Muscle layer of colon (tissue), 2 donors: ENCODE measurements at regions not wholly inside any gene's neighbourhood (a gene's known extent, or its start where the extent isn't known, plus 50 kb on each side); places are given as distances from the start of the nearest gene placed in this dataset.

Experiments used
- H3K27ac ChIP-seq: one replicate; pipeline ENCODE4 v1.7.0; 2013; ENCODE audit warnings: low read depth, mild to moderate bottlenecking, low read length, moderate library complexity
- H3K27me3 ChIP-seq, 2 donors: one replicate each; pipeline ENCODE4 v1.7.0; 2013; ENCODE audit warnings: low read length in 2 of 2, mild to moderate bottlenecking in 2 of 2; ENCODE audit not compliant: insufficient read depth in 2 of 2, control insufficient read depth in 1 of 2
- H3K36me3 ChIP-seq: one replicate; pipeline ENCODE4 v1.7.0; 2013; ENCODE audit warnings: mild to moderate bottlenecking, low read length; ENCODE audit not compliant: insufficient read depth
- H3K4me1 ChIP-seq: one replicate; pipeline ENCODE4 v1.7.0; 2013; ENCODE audit warnings: mild to moderate bottlenecking, low read length; ENCODE audit not compliant: insufficient read depth
- H3K4me3 ChIP-seq, 2 donors: one replicate each; pipeline ENCODE4 v1.7.0; 2013; ENCODE audit warnings: low read length in 2 of 2, low read depth in 1 of 2, mild to moderate bottlenecking in 1 of 2, moderate library complexity in 1 of 2
- H3K9ac ChIP-seq: one replicate; pipeline ENCODE4 v1.7.0; 2013; ENCODE audit warnings: low read length
- H3K9me3 ChIP-seq: one replicate; pipeline ENCODE4 v1.7.0; 2013; ENCODE audit warnings: mild to moderate bottlenecking, low read length
- donor health status: abdominal sarcoma.
- donor health status: Adenocarcinoma of cecum.

DNA sequence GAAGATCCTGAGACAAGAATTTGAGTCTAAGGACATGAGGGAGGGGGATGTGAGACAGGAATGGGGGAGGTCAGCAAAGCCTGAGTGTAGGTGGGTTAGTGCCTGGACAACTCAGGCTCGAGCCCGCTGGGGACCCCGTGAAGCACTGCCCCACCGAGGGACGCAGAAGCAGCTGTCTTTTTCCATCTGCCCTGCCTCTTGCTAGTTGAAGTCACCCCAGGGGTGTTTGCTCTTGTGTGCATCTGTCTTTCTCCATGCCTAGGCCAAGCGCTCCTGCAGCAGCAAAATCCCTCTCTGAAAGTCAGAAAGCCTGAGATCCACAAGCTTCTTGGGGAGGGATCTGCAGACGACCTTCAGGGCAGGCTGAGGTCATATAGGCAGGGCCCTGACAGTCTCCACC is 79.0 kb upstream of the CELF2 start:
- H3K36me3 ChIP-seq: no peaks in the 10 kb centered on the region
- no peaks in the 10 kb centered on the region for H3K4me1 ChIP-seq
- H3K27me3 ChIP-seq: no peaks in the 10 kb centered on the region
- no peak overlapping the region for H3K9ac ChIP-seq
- H3K4me3 ChIP-seq: no peak overlapping the region
- H3K27ac ChIP-seq: no peak overlapping the region
- no peaks in the 10 kb centered on the region for H3K9me3 ChIP-seq

DNA sequence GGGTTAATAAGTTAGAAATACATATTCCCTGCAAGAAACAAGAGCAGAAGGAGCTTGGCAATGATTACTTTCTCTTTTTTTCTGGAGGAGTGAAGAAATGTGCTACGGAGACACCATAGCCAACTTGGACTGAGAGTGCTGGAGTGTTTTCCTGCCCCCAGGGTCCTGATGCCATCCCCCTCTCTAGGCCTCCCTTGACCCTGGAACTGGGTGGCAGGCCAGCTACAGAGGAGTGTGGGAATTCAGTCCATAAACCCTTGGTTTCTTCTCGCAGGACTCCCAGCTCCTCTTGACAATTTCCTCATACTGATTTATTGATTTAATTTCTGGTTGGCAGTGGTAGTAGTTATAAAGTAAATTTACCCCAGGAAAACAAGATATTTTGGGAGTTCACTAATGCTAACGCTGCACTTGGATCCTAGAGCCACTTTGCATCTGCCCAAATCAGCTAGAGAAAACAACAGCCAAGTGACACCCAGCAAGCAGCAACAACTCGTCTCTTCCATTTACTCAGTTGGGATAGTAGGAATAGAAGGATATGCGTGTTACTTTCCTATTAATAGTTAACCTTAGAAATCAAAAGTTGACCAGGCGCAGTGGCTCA is 76.4 kb upstream of the CELF2 start:
- Histone ChIP-seq H3K27me3 (no peaks in the 10 kb centered on the region), H3K4me1 (no peaks in the 10 kb centered on the region), H3K9me3 (no peaks in the 10 kb centered on the region), H3K36me3 (no peaks in the 10 kb centered on the region), H3K4me3 (no peak overlapping the region), H3K27ac (no peak overlapping the region), H3K9ac (no peak overlapping the region)

DNA sequence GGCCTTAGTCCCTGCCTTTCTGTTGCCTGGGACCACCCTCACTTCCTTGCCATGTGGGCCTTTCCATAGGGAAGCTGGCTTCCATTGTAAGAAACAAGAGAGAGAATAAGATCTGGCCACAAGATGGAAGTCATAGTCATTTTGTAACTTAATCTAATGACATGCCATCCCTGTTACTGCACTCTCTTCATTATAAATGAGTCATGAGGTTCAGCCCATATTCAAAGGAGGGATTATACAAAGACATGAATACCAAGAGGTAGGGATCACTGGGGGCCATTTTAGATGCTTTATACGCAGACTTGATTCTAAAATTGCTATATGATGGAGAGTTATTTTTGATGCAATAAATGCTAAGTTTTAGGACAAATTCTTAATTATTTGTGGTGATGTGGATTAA is 75.2 kb upstream of the CELF2 start:
- Histone ChIP-seq H3K36me3 (no peaks in the 10 kb centered on the region), H3K9ac (no peak overlapping the region), H3K27ac (no peak overlapping the region), H3K27me3 (no peaks in the 10 kb centered on the region), H3K4me3 (no peak overlapping the region), H3K9me3 (no peaks in the 10 kb centered on the region), H3K4me1 (no peaks in the 10 kb centered on the region)

DNA sequence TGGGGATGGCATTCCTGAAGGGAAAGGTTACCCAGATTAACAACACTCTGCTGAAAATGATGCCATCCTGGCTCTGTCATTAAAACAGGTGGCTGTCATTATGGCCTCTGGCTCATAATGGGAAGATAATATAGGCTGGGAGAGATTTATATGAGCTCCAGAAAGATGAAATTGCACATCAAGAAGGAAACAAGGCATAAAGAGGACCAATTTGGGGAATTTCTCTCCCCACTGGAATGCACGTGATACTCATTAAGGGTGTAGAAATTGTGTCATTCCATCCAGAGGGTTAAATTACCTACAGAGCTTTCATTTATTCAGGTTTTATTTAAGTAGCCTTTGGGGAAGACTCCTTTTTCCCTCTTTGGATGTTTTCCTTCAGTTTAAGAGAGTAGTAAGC is 71.6 kb upstream of the CELF2 start:
- H3K4me1 ChIP-seq: no peaks in the 10 kb centered on the region
- no peak overlapping the region for H3K4me3 ChIP-seq
- H3K9me3 ChIP-seq: no peaks in the 10 kb centered on the region
- no peaks in the 10 kb centered on the region for H3K36me3 ChIP-seq
- H3K27me3 ChIP-seq: no peaks in the 10 kb centered on the region
- H3K27ac ChIP-seq: no peak overlapping the region
- H3K9ac ChIP-seq: no peak overlapping the region

DNA sequence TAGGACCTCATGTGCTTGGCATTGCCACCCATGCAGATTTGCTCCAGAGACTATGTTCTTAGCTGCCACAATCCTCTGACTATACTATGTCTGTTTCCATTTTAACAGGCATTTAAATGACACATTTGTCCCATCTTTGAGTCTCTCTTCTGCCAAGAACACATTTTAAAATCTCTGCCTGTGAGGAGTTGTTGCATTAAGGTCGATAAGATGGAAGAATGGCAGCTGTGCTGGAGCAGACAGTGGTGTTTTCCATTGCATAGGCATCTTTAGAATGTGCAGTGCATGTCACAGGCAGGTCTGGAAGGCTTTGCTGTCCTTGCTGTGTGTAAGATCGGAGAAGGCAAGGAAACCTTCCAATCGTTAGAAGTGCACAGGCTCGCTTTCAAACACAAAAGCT is 70.9 kb upstream of the CELF2 start:
- no peaks in the 10 kb centered on the region for H3K9me3 ChIP-seq
- no peaks in the 10 kb centered on the region for H3K36me3 ChIP-seq
- H3K27ac ChIP-seq: no peak overlapping the region
- H3K27me3 ChIP-seq: no peaks in the 10 kb centered on the region
- H3K9ac ChIP-seq: no peak overlapping the region
- H3K4me3 ChIP-seq: no peak overlapping the region
- H3K4me1 ChIP-seq: no peaks in the 10 kb centered on the region

DNA sequence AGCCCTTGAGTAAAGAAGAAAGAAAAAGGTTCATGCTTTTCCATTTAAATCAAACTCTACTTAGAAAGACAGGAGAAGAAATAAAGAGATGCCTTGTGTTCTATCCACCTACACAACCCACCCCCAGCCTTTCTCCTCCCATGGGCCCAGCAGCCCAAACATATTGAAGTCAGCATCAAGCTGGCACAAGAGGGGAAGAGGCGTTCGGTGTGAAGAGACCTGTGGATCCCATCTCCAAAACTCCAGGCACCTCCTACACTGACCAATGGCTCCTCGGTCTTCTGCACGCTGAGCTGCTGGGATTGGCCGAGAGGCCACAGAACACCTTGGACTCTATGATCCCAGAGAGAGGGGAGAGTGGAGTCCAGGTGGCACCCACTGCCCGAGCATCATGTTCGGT is 66.0 kb upstream of the CELF2 start:
- H3K4me1 ChIP-seq: no peaks in the 10 kb centered on the region
- H3K9me3 ChIP-seq: no peaks in the 10 kb centered on the region
- no peaks in the 10 kb centered on the region for H3K27me3 ChIP-seq
- H3K9ac ChIP-seq: no peak overlapping the region
- no peaks in the 10 kb centered on the region for H3K36me3 ChIP-seq
- no peak overlapping the region for H3K4me3 ChIP-seq
- H3K27ac ChIP-seq: no peak overlapping the region

DNA sequence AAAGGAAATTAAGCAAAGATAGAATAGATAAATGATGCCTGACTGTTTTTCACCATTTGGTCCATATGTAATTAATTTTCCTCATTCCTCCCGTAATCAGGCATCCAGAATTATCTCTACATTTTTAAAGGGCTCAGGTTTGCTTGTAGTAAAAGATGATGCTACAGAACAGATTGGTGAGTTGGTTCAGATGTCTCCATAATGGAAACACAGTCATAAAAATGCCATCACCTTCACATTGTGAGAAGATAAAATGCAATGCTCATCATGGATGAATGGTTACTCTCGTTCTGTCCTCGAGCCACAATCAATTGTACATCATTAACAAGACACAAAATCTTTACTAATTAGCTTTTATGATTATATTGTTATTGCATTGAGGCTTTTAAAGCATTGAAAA is 64.9 kb upstream of the CELF2 start:
- H3K27me3 ChIP-seq: no peaks in the 10 kb centered on the region

DNA sequence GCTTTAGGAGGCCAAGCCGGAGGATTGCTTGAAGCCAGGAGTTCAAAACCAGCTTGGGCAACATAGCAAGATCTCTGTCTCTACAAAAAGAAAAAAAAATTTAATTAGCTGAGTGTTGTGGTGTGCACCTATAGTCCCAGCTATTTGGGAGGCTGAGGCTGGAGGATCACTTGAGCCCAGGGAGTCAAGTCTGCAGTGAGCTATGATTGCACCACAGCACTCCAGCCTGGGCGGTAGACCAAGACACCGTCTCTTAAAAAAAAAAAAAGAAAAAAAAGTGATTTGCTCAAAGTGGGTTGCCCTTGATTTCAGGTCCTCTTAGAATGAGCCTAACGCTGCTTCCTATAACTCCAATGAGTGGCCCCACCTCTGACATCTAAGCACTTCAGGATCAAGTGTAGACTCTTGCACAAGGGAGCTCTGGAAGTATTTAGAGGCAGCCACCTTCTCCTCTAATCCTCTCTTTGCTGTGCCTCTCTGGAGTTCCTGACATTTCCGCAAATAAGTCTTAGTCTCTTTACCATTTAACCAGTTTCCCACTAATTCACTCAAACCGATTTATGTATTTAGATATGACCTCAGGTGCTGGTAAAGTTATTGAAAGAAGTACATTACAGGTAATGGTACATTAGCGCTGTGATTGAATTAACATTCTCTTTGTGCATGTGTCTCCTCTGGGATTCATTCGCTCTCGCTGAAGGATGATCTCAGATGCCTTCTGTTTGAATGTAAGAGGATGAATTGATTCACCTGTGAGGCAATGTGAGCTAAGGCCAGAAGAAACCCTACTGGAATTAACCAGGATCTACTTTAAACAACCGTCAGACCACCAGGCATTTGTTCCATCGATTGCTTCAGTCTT is 60.8 kb upstream of the CELF2 start:
- no peak overlapping the region for H3K4me3 ChIP-seq

More for the DNA sequence above, 64.9 kb upstream of the CELF2 start:
- Histone ChIP-seq H3K36me3 (no peaks in the 10 kb centered on the region), H3K9me3 (no peaks in the 10 kb centered on the region), H3K27ac (no peak overlapping the region), H3K4me1 (no peaks in the 10 kb centered on the region), H3K4me3 (no peak overlapping the region), H3K9ac (no peak overlapping the region)

DNA sequence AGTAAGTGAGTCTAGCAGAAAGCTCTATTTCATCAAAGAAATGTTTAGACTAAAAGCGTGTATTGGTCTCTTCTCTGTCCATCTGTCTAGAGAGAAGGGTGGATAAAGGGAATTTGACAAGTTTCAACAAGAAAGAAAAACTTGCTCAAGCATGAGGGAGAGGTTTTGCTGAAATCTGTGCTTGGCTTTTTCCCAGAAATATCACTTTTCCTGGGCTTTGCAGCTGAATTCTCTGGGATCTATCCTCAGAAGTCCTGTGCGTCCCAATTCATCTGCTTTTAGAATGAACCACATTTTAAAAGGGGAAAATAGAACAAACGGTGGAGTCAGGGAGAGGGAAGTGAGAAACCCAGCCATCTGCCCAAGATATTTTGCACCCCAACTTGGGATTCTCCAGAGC is 59.6 kb upstream of the CELF2 start:
- Histone ChIP-seq H3K27ac (no peak overlapping the region), H3K27me3 (no peaks in the 10 kb centered on the region), H3K4me3 (no peak overlapping the region), H3K9ac (no peak overlapping the region), H3K9me3 (no peaks in the 10 kb centered on the region), H3K36me3 (no peaks in the 10 kb centered on the region), H3K4me1 (no peaks in the 10 kb centered on the region)

More for the DNA sequence above, 60.8 kb upstream of the CELF2 start:
- Histone ChIP-seq H3K9me3 (no peaks in the 10 kb centered on the region), H3K27ac (no peak overlapping the region), H3K9ac (no peak overlapping the region), H3K4me1 (no peaks in the 10 kb centered on the region), H3K36me3 (no peaks in the 10 kb centered on the region), H3K27me3 (no peaks in the 10 kb centered on the region)

DNA sequence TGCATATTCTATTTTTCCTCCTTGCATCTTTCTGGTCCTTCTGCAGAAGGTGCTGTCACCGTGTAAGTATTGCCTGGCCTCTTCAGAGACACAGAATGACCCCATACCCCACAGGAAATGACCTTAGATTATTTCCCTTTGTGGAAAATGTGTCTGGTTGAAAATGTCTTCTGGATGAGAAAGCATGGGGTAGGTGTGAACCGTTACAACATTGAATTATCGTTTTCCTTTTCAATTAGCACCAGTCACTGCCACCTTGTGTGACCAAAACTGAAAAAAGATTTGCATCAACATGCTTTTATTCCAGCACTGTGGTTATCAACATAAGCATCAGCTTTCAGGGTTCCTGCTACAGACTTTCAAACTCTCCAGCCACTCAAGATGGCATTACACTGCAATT is 58.0 kb upstream of the CELF2 start:
- H3K36me3 ChIP-seq: no peaks in the 10 kb centered on the region

DNA sequence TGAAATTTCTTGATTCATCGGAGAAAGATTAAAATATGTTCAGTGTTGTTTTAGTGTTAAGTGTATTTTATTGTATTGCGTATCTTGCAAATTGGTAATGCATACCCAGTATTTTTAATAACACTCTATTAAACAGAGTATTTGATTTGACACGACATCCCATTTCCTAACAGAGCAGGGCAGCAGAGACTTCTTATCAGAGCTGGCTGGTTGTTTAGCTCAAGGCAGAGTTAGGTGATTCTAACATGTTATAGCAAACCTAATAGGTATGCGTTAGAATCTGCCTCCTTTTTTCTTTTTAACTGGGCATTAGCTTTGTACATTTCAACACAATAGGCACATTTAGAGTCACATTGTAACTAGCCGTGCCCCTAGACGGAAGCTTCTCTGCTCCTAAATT is 57.1 kb upstream of the CELF2 start:
- H3K36me3 ChIP-seq: no peaks in the 10 kb centered on the region
- H3K4me3 ChIP-seq: no peak overlapping the region
- no peak overlapping the region for H3K9ac ChIP-seq
- no peaks in the 10 kb centered on the region for H3K4me1 ChIP-seq
- H3K9me3 ChIP-seq: no peaks in the 10 kb centered on the region
- H3K27ac ChIP-seq: no peak overlapping the region
- H3K27me3 ChIP-seq: no peaks in the 10 kb centered on the region

More for the DNA sequence above, 58.0 kb upstream of the CELF2 start:
- Histone ChIP-seq H3K4me3 (no peak overlapping the region), H3K4me1 (no peaks in the 10 kb centered on the region), H3K27ac (no peak overlapping the region), H3K27me3 (no peaks in the 10 kb centered on the region), H3K9ac (no peak overlapping the region), H3K9me3 (no peaks in the 10 kb centered on the region)

DNA sequence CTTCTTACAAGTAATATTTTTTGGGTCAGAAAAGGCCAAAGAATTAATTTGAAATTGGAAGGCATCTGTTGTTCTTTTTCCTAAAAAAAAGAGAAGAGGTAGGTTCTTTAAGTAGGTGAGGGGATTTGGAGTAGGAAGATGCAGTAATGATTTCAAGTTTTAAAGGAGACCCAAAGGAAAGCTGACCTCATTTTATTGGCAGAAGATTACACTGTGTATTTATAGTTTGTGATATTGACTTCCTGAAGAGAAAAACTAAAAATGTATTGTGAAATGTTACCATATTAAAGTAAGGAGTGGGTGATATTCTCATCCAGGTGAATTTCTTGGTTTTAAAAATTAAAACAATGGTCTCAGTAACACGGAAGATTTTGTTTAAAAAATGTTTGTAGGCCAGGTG is 56.6 kb upstream of the CELF2 start:
- H3K9me3 ChIP-seq: no peaks in the 10 kb centered on the region
- H3K4me1 ChIP-seq: no peaks in the 10 kb centered on the region
- no peaks in the 10 kb centered on the region for H3K36me3 ChIP-seq
- no peaks in the 10 kb centered on the region for H3K27me3 ChIP-seq
- no peak overlapping the region for H3K27ac ChIP-seq
- no peak overlapping the region for H3K4me3 ChIP-seq
- H3K9ac ChIP-seq: no peak overlapping the region
